Mammary epithelial cell (primary cell): ENCODE measurements at regions not wholly inside any gene's neighbourhood (a gene's known extent, or its start where the extent isn't known, plus 50 kb on each side); places are given as distances from the start of the nearest gene placed in this dataset.

Experiments
- EZH2 ChIP-seq: IDR thresholded peaks from 2 replicates; pipeline ENCODE4 v1.6.1; 2012; ENCODE audit warnings: low read length, inconsistent platforms, borderline replicate concordance
- TF ChIP-seq, protein P1 (sequence below), 2 donors: IDR thresholded peaks in 1 of 2; conservative IDR thresholded peaks in 1 of 2; 2 replicates each; pipeline ENCODE4 v1.5.1; 2011 to 2012; ENCODE audit warnings: inconsistent platforms in 2 of 2, low read length in 2 of 2, mild to moderate bottlenecking in 2 of 2, control low read depth in 1 of 2, low read depth in 1 of 2; ENCODE audit not compliant: insufficient read depth in 1 of 2; ENCODE audit errors: extremely low read depth in 1 of 2

GRCh38 chr5:168140241-168140640 lies 151.2 kb upstream of the WWC1 start:
- TF ChIP-seq, protein P1, sequence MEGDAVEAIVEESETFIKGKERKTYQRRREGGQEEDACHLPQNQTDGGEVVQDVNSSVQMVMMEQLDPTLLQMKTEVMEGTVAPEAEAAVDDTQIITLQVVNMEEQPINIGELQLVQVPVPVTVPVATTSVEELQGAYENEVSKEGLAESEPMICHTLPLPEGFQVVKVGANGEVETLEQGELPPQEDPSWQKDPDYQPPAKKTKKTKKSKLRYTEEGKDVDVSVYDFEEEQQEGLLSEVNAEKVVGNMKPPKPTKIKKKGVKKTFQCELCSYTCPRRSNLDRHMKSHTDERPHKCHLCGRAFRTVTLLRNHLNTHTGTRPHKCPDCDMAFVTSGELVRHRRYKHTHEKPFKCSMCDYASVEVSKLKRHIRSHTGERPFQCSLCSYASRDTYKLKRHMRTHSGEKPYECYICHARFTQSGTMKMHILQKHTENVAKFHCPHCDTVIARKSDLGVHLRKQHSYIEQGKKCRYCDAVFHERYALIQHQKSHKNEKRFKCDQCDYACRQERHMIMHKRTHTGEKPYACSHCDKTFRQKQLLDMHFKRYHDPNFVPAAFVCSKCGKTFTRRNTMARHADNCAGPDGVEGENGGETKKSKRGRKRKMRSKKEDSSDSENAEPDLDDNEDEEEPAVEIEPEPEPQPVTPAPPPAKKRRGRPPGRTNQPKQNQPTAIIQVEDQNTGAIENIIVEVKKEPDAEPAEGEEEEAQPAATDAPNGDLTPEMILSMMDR (conservative IDR thresholded peaks at IDR 0.05 in 1 of 2, IDR thresholded peaks at IDR 0.05 in 1 of 2; ENCODE audit: extremely low read depth in 1 of 2, insufficient read depth in 1 of 2, low read depth in 1 of 2, low read length in 2 of 2): no peak
- no peak for TF ChIP-seq EZH2
